ENCODE measurements at regions not wholly inside any gene's neighbourhood (a gene's known extent, or its start where the extent isn't known, plus 50 kb on each side); places are given as distances from the start of the nearest gene placed in this dataset.

DNA sequence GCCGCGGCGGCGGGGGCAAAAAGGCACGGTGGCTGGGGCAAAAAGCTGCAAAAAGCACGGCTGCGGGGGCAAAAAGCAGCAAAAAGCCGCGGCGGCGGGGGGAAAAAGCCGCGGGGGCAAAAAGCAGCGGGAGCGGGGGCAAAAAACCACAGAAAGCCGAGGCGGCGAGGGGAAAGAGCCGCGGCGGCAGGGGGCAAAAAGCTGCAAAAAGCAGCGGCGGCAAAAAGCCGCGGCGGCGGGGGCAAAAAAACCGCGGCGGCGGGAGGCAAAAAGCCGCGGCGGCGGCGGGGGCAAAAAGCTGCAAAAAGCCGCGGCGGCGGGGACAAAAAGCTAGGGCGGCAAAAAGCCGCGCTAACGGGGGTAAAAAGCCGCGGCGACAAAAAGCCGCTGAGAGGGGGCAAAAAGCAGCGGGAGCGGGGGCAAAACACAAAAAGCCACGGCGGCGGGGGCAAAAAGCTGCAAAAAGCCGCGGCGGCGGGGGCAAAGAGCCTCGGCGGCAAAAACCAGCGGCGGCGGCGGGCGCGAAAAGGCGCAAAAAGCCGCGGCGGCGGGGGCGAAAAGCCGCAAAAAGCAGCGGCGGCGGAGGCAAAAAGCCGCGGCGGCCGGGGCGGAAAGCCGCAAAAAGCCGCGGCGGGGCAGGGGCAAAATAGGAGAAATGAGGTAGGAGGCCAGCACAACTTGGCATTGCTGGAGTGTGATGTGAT, 123.4 kb downstream of the ANKRD30BL start:
- H3K4me1 Mint-ChIP-seq, result peaks cover 8% of the 10 kb centered on the region
- peak overlapping the region; percentile 68 for H3K4me3 Mint-ChIP-seq
- H3K27me3 ChIP-seq (replicated peaks in 1 of 4; ENCODE audit: control extremely low read depth in 1 of 4, control insufficient read depth in 3 of 4, insufficient read depth in 4 of 4, low read length in 3 of 4), result peaks cover 0 to 19% (median 11%) of the 10 kb centered on the region in 4 experiments

More for the DNA sequence above, 123.4 kb downstream of the ANKRD30BL start:
- Histone ChIP-seq H3K9me3 (ENCODE audit: control extremely low read depth in 1 of 3, control insufficient read depth in 2 of 3, insufficient read depth in 1 of 3, low read length in 2 of 3) (peaks cover 0 to 11% (median 0%) of the 10 kb centered on the region in 3 donors), H3K9ac (ENCODE audit: low read length) (peak overlapping the region; percentile 37), H3K4me1 (ENCODE audit: control insufficient read depth in 2 of 2, insufficient read depth in 2 of 2, low read length in 2 of 2) (peaks cover 3 to 12% of the 10 kb centered on the region in 2 donors), H3K27ac (ENCODE audit: low read length in 2 of 2) (no peak overlapping the region), H4K20me1 (ENCODE audit: control insufficient read depth, insufficient read depth, low read length, poor library complexity, severe bottlenecking) (no peaks in the 10 kb centered on the region), H3K4me3 (ENCODE audit: control extremely low read depth in 1 of 5, extremely low read depth in 1 of 5, insufficient read depth in 1 of 5, low read depth in 2 of 5, low read length in 4 of 5) (peak overlapping the region in 2 of 5 experiments; percentile 12 to 29), H2AFZ (ENCODE audit: insufficient read depth, low read depth, low read length, poor library complexity, severe bottlenecking) (peak overlapping the region; percentile 51), H3K4me2 (replicated peaks; ENCODE audit: low read depth, low read length, poor library complexity, severe bottlenecking) (peak overlapping the region; percentile 62), H3K79me2 (ENCODE audit: control insufficient read depth, insufficient read depth, low read length) (no peaks in the 10 kb centered on the region), H3K36me3 (replicated peaks in 1 of 2; ENCODE audit: control extremely low read depth in 1 of 2, control insufficient read depth in 1 of 2, extremely low read depth in 1 of 2, insufficient read depth in 2 of 2, low read length in 1 of 2) (no peaks in the 10 kb centered on the region)
- DNase-seq, result peak; percentile 3
- H3K27ac Mint-ChIP-seq, result no peak overlapping the region
- H3K9me3 Mint-ChIP-seq (ENCODE audit: insufficient read depth), result peaks cover 2% of the 10 kb centered on the region
- WGBS (ENCODE audit: insufficient coverage), result 3% methylated on average over 77 of the region's 84 CpGs
- intact Hi-C loops (cut with micrococcal nuclease), result no loop called here
- POLR2A ChIA-PET, result interaction anchor here (0.6 kb wide), 1 partner anchor 544 kb away, joined by 3 read pairs; no protein-coding TSS in a partner anchor
- H3K27me3 Mint-ChIP-seq, result peaks cover 35% of the 10 kb centered on the region
- CTCF ChIA-PET, result no interaction called here
- ATAC-seq (ENCODE audit: low read depth), result no peak
- TF ChIP-seq CTCF (IDR thresholded peaks at IDR 0.05), result no peak
- peak; percentile 32 for TF ChIP-seq EZH2 (IDR thresholded peaks at IDR 0.05; ENCODE audit: borderline replicate concordance, insufficient read depth, low read depth, low read length, poor library complexity, severe bottlenecking)
